Activated naive CD8-positive, alpha-beta T cell (primary cell): ENCODE measurements at regions not wholly inside any gene's neighbourhood (a gene's known extent, or its start where the extent isn't known, plus 50 kb on each side); places are given as distances from the start of the nearest gene placed in this dataset.

ENCODE experiments used
- H3K27ac Mint-ChIP-seq: one replicate; pipeline ENCODE4 v1.8.0; 2021; ENCODE audit warnings: mixed read lengths
- H3K27me3 Mint-ChIP-seq: one replicate; pipeline ENCODE4 v1.8.0; 2021; ENCODE audit warnings: mixed read lengths
- H3K36me3 Mint-ChIP-seq: one replicate; pipeline ENCODE4 v1.8.0; 2021; ENCODE audit warnings: mixed read lengths
- H3K4me1 Mint-ChIP-seq: one replicate; pipeline ENCODE4 v1.8.0; 2021; ENCODE audit warnings: low read depth, mixed read lengths
- H3K4me3 Mint-ChIP-seq: one replicate; pipeline ENCODE4 v1.8.0; 2021; ENCODE audit warnings: mild to moderate bottlenecking, mixed read lengths
- H3K9me3 Mint-ChIP-seq: one replicate; pipeline ENCODE4 v1.8.0; 2021; ENCODE audit warnings: low read depth, mixed read lengths

- H3K27ac Mint-ChIP-seq = no peak overlapping the region
- H3K9me3 Mint-ChIP-seq = no peaks in the 10 kb centered on the region
- H3K4me3 Mint-ChIP-seq = no peak overlapping the region
Observed at GRCh38 chr12:130097798-130098255, 64.4 kb upstream of the FZD10 start.

GRCh38 chr12:130098301-130099005 is 63.8 kb upstream of the FZD10 start:
- H3K36me3 Mint-ChIP-seq = peaks cover 2% of the 10 kb centered on the region
- H3K27me3 Mint-ChIP-seq = peaks cover 10% of the 10 kb centered on the region
- no peak overlapping the region for H3K4me3 Mint-ChIP-seq
- H3K4me1 Mint-ChIP-seq = no peaks in the 10 kb centered on the region
- H3K9me3 Mint-ChIP-seq = no peaks in the 10 kb centered on the region
- no peak overlapping the region for H3K27ac Mint-ChIP-seq

More at GRCh38 chr12:130097798-130098255, 64.4 kb upstream of the FZD10 start:
- H3K4me1 Mint-ChIP-seq = no peaks in the 10 kb centered on the region
- H3K27me3 Mint-ChIP-seq = peaks cover 7% of the 10 kb centered on the region
- H3K36me3 Mint-ChIP-seq = peaks cover 2% of the 10 kb centered on the region

- Mint-ChIP-seq H3K9me3 (no peaks in the 10 kb centered on the region), H3K27me3 (peaks cover 17% of the 10 kb centered on the region), H3K4me3 (no peak overlapping the region), H3K4me1 (peaks cover 3% of the 10 kb centered on the region), H3K36me3 (no peaks in the 10 kb centered on the region), H3K27ac (no peak overlapping the region)
Observed at GRCh38 chr12:130100634-130101362, 61.5 kb upstream of the FZD10 start.

- H3K36me3 Mint-ChIP-seq = no peaks in the 10 kb centered on the region
- no peak overlapping the region for H3K27ac Mint-ChIP-seq
Observed at GRCh38 chr12:130101370-130101769, 60.9 kb upstream of the FZD10 start.

GRCh38 chr12:130102266-130102665 is 60.0 kb upstream of the FZD10 start:
- no peak overlapping the region for H3K4me3 Mint-ChIP-seq
- H3K4me1 Mint-ChIP-seq = peaks cover 3% of the 10 kb centered on the region

More at GRCh38 chr12:130101370-130101769, 60.9 kb upstream of the FZD10 start:
- H3K27me3 Mint-ChIP-seq = peaks cover 21% of the 10 kb centered on the region
- H3K4me3 Mint-ChIP-seq = no peak overlapping the region
- no peaks in the 10 kb centered on the region for H3K9me3 Mint-ChIP-seq
- peaks cover 3% of the 10 kb centered on the region for H3K4me1 Mint-ChIP-seq

GRCh38 chr12:130104571-130105106 is 57.6 kb upstream of the FZD10 start:
- Mint-ChIP-seq H3K27me3 (peaks cover 19% of the 10 kb centered on the region), H3K9me3 (peaks cover 4% of the 10 kb centered on the region), H3K4me3 (no peak overlapping the region), H3K27ac (no peak overlapping the region), H3K4me1 (peaks cover 3% of the 10 kb centered on the region), H3K36me3 (no peaks in the 10 kb centered on the region)

More at GRCh38 chr12:130102266-130102665, 60.0 kb upstream of the FZD10 start:
- H3K27me3 Mint-ChIP-seq = peaks cover 19% of the 10 kb centered on the region
- no peaks in the 10 kb centered on the region for H3K36me3 Mint-ChIP-seq
- no peaks in the 10 kb centered on the region for H3K9me3 Mint-ChIP-seq
- H3K27ac Mint-ChIP-seq = no peak overlapping the region

GRCh38 chr12:130109062-130109945 is 53.0 kb upstream of the FZD10 start:
- Mint-ChIP-seq H3K27me3 (peaks cover 16% of the 10 kb centered on the region), H3K36me3 (peaks cover 3% of the 10 kb centered on the region), H3K27ac (no peak overlapping the region), H3K9me3 (peaks cover 4% of the 10 kb centered on the region), H3K4me3 (no peak overlapping the region), H3K4me1 (peaks cover 2% of the 10 kb centered on the region)

GRCh38 chr12:130110914-130111313 is 51.4 kb upstream of the FZD10 start:
- H3K4me3 Mint-ChIP-seq = no peak overlapping the region
- peaks cover 12% of the 10 kb centered on the region for H3K27me3 Mint-ChIP-seq
- H3K27ac Mint-ChIP-seq = no peak overlapping the region
- peaks cover 4% of the 10 kb centered on the region for H3K9me3 Mint-ChIP-seq
- peaks cover 3% of the 10 kb centered on the region for H3K36me3 Mint-ChIP-seq
- H3K4me1 Mint-ChIP-seq = no peaks in the 10 kb centered on the region

GRCh38 chr12:130111965-130112496 is 50.2 kb upstream of the FZD10 start:
- Mint-ChIP-seq H3K4me1 (no peaks in the 10 kb centered on the region), H3K4me3 (no peak overlapping the region), H3K27ac (no peak overlapping the region), H3K36me3 (peaks cover 3% of the 10 kb centered on the region), H3K9me3 (peaks cover 4% of the 10 kb centered on the region), H3K27me3 (peaks cover 8% of the 10 kb centered on the region)
